ENCODE measurements at regions not wholly inside any gene's neighbourhood (a gene's known extent, or its start where the extent isn't known, plus 50 kb on each side); places are given as distances from the start of the nearest gene placed in this dataset.
"Not testable (repeated sequence)": the region's sequence is repeated elsewhere in the genome, so short reads cannot be mapped to it uniquely, and the experiment has no call there.

DNA sequence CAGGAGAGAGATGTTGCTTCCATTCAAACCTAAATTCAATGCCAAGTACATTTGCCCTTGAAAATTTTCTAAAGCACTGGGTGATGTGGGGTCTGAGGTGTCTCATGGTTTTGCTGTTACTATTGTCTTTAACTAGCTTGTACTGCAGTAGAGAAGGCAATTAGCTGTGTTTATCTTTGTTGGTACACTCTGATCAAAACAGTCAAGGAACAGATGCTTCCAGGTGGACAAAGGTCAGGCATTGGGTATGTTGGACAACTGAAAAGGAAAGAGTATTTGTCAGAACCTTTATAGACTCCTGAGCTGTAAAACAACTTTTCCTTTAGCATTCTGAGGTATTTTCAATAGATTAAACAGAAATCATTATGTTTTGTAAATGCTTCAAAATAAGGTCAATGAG lies 2228.7 kb upstream of the WWC1 start:
- DNase-seq: no peak

DNA sequence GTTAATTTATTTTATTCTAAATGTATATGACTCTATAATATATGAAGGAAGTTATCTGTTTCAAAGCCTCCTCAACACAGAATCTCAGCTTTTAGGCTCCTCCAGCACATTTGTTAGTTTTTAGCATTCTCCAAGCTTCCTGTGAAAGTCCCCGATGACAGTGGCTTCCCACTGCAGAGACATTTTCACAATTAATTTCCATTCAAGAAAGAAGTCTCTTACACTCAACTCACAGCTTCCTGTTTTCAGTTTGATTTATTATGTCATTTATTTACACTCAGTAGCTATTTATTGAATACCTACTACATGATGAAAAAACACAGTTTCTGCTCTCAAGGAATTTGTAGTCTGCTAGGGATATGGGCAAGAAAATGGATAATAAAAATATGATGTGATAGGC lies 2228.2 kb upstream of the WWC1 start:
- DNase-seq: no peak

DNA sequence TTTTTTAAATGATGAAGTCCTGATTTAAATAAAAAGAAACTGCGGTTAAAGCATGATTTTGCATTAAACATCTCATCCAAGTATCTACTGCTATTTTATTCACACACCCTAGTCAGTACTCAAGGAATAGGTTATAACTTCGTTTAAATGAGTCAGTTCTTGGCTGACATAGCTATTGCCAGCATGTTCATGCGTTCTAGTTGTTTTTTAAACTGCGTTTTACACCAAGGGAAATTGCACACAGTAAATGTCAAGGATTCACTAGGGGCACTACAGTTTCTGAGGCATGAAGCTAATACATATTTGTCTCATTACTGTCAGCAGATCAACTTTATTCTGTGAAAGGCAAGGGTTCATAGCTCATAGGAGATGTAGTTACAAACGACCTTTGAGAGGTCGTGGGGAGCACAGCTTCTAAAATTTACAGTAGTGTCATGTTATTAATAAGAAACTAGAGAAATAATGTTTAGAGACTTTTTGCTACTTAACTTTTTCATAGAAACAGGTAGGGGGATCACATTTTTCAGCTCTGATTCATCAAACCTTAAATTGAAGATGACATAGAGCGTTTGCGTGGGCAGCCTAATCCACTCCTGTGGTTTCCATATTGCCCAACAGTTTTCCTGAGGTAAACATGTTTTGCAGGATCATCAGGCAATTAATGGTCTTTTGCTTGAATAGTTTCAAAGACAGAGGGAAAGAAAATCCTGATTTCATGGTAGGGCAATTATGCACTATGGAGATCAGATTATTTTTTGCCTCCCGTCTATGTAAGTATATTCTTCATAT lies 2222.7 kb upstream of the WWC1 start:
- no peak for DNase-seq

DNA sequence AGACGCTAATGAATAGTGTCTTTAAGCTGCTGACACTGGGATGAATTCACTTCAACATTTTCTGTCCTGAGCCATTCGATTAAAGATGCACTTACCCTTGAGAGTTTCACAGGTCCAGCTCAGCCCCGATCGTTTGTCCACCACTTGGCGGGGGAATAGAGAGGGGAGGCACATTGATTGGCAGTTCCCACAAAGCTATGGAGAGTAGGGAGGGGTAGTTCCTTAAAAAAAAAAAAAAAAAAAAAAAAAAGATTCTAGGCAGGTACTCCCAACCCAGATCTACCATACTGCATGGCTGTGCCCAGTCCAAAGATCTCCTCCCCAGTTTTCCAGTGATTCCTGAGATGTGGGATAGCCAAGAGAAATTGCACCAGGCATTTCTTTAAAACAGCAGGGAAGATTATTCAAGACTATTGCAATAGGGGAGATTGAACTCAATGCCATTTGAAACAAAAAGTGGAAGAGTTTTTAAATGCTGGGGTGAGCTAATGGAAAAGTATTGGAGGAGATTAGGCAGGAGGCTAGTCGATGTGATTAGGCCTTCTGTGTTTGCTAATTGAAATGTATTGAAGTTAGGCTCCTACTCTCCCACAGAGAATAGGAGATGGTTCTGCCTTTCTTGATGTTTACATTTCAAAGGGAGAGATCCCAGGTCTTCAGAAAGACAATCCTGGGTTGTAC lies 2217.4 kb upstream of the WWC1 start:
- DNase-seq: no peak

DNA sequence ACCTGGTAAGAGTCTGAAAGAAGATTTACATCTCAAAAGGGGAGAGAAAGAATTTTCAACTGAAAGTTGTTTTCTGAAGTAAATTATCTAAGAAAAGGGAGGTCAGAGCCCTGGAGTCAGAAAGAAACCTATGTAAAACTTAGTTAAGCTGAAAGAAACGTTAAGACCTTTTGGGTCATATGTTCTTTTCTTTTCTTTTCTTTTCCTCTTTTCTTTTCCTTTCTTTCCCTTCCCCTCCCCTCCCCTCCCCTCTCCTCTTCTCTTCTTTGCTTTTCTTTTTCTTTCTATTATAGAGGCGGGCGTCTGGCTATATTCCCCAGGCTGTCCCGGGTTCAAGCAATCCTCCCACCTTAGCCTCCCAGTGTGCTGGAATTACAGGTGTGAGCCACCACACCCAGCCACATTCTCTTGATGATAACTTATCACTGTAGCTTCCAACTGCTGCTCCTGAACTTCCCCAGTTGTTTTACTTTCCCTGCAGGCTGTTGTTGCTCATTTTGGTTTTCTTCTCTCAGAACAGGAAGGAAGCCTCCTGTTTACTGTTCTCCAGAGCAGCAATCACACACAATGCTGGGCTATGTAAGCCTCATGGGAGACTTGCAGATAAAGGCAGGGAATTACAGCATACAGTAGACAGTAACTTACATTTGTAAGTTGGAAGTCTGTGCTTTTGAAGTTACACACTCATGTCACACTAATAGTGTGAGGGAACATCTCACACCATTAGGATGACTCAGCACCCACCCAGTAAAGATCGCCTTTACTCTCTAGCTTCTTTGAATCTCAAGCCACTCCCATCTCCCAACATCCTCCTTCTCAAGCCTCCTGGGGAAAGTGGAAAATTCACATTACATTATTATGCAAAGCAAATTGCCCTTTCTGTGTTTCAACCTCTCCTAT lies 2216.6 kb upstream of the WWC1 start:
- no peak for DNase-seq

DNA sequence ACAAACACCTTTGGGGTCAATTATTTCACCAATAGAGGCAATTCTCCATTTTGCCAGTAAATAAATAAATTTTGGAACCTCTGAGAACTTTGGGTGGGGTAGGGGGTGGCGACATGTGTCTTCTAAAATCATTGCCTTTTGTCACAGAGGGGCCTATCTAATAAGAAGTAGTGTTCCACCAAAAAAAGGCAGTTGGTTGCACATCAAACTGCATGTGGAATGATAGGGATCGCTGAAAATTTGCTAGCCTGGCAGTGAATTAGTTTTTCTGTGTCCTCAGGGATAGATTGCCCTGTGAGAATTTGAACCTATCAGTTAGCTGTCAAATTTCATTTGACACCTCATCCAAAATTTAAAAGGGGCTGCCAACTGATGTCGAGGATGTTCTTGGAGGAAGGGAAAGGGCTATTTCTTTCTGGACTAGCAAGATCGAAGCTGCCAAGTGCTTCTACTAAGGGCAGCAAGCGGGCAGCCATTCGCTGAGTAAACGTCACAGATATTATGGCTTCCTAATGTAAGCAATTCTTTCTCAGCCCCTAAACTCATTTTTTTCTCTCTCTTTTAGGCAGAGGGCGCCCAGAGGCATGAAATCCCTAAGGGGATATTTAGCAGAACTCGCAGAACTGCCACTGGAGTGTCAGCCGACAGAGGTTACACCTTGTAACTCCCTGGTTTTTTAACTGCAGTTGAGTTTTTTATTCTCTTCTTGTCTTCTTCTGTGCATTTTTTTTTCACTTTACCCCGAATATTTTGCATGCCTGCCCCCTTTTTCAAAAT lies 2208.1 kb upstream of the WWC1 start:
- no peak for DNase-seq

DNA sequence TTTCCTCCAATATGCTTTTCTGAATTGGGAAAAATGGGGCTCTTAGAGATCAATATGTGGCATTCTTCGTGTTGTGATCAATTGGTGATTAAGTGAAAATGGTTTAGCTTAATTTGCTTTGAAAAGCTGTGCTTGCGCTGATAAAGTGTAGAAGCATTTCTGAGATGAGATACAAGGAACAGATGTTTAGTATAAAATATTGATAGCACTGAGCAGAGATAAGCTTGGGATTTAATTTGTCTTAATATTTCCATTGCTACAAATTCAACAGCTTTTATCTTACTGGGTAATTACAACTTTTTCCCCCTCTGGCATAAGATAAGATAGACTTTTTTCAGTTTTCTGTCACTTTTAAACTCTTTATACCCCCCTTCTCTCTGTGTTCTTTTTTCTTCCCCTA lies 2204.9 kb upstream of the WWC1 start:
- no peak for DNase-seq

DNA sequence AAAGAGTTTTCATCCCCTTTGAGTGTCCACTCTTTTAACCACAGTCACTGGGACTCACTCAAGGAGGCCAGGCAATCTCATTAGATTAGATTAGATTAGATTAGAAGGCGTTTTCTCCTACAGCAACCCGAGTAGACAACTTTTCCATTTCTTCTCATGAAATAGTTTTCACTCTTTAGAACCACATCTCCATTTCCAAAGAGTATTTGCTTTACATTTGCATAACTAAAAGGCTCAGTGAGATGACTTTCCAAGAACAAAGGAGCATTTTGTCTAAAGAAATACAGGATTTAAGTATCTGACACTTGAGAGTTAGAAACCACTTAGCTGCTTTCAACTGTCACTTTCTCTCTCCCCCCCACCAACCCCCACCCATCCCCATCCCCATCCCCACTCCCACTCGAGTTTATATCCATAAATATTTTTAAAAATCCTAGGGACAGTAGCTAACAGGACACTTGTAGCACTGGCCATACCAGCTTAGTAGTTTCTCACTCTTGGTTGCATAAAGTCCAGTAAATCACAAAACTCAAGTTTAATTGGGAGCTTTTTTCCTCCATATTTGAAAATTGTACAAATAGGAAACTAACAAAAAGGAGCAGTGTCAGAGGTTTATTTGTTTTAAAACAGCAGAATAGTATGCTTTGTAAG lies 2202.9 kb upstream of the WWC1 start:
- no peak for DNase-seq

DNA sequence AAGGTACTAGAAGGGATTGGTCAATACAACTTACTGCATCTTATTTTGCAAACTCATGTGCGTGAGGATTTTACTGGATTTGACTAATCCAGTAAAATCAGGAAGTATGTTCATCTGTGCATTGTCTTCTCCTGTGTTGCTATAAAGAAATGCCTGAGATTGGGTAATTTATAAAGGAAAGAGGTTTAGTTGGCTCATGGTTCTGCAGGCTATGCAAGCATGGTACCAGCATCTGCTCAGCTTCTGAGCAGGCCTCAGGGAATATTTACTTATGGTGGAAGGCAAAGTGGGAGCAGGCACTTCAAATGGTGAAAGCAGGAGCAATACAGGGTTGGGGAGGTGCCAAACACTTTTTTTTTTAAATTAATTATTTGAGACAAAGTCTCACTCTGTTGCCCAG lies 2199.5 kb upstream of the WWC1 start:
- DNase-seq: no peak

DNA sequence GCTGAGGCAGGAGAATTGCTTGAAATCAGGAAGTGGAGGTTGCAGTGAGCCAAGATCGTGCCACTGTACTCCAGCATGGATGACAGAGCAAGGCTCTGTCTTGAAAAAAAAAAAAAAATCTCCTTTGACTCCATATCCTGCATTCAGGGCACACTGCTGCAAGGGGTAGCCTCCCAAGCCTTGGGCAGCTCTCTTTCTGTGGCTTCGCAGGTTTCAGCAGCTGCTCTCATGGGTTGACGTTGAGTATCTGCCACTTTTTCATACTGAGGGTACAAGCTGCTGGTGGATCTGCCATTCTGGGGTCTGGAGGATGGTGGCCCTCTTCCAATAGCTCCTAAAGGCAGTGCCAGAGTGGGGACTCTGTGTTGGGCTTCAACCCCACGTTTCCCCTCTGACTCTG lies 2198.1 kb upstream of the WWC1 start:
- no peak for DNase-seq

DNA sequence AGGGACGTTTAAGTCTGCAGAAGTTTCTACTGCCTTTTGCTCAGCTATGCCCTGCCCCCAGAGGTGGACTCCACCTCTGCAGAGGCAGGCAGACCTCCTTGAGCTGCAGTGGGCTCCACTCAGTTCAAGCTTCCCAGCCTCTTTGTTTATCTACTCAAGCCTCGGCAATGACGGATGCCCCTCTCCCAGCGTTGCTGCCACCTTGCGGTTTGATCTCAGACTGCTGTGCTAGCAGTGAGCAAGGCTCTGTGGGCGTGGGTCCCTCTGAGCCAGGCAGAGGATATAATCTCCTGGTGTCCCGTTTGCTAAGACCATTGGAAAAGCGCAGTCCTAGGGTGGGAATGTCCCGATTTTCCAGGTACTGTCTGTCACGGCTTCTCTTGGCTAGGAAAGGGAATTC lies 2188.5 kb upstream of the WWC1 start:
- DNase-seq: no peak

DNA sequence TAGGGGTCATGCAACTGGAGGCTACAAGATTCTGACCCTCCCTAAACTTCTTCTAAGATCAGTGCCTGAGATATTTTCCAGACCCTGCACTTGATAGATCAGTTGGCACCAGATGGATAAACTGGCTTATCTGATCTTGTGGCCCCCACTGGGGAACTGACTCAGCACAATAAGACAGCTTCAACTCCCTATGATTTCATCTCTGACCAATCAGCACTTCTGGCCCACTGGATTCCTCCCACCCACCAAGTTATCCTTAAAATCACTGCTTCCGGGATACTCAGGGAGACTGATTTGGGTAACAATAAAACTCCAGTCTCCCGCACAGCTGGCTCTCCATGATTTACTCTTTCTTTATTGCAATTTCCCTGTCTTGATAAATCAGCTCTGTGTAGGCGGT lies 2180.4 kb upstream of the WWC1 start:
- DNase-seq: no peak

DNA sequence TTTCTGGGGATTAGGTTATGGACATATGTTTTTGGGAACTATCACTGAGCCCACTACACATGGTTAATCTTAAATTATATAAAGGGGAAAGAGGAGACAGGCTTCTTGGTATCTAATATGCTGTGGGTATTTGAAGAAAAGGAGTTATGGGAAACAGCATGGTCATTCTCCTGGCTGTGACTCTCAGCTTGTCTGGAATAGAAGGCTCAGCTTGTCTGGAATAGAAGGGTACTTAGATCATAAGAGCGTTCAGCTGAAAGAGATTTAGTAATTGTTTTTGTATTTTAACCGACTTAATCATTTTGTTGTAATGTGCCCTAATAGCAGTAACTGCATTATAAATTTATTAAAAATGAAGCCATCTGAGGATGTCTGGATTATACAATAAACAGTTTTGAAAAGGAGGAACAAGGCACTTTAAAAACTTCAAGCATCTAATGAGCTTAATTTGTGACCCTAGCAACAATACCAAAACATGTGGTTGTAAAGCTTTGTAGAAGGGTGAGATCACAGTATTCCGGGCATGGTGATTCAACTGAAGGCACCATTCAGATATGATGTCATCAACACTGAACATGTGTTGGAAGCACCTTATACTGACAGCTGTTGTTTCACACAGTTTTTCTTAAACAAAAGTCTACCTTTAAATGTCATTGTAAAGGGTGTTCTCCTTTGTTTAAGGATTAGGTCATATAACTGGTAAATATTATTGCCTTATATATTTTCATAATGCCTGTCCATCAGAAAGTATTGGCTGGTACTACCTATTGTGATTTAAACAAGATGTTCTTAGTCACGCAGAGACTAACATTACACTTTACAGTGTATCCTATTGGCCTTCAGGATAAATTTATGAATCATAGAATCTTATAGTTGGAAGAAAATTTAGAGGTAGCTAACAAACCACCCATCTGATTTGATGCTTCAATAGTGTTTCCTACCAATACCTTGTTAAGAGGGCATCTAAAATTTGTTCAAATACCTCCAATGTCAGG lies 2174.1 kb upstream of the WWC1 start:
- DNase-seq: no peak

DNA sequence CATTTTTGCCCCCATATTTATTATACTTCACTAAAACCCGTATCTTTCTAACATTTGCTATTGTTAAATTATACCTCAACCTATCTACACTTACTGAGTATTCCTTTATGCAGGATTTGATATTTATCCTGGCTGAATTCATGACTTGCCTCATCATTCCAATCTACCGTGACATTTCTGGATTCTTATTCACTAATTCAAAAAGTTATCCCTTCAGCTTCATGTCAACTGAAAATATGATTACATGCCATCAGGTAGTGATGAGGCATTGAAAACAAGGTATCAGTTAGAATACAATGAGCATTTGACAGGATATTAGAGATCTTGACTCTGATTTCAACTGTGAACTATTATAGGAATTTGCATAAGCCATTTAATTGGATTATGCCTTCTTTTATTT lies 2171.9 kb upstream of the WWC1 start:
- no peak for DNase-seq

DNA sequence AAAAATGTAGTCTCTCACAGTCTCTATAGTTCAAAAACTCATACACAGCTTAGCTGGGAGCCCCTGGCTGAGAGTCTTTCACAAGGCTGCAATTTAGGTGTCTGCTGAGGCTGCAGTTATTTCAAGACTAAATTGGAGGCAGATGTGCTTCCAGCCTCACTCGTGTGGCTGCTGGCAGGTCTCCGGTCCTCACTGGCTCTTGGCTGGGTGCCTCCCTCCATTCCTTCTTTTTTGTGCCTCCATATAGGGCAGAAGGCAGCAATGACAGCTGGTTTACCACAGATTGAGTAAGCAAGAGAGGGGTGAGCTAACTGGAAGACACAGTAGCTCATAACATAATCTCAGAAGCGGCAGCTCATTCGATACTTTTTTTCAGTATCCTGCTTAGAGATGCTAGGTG lies 2167.7 kb upstream of the WWC1 start:
- DNase-seq: no peak

DNA sequence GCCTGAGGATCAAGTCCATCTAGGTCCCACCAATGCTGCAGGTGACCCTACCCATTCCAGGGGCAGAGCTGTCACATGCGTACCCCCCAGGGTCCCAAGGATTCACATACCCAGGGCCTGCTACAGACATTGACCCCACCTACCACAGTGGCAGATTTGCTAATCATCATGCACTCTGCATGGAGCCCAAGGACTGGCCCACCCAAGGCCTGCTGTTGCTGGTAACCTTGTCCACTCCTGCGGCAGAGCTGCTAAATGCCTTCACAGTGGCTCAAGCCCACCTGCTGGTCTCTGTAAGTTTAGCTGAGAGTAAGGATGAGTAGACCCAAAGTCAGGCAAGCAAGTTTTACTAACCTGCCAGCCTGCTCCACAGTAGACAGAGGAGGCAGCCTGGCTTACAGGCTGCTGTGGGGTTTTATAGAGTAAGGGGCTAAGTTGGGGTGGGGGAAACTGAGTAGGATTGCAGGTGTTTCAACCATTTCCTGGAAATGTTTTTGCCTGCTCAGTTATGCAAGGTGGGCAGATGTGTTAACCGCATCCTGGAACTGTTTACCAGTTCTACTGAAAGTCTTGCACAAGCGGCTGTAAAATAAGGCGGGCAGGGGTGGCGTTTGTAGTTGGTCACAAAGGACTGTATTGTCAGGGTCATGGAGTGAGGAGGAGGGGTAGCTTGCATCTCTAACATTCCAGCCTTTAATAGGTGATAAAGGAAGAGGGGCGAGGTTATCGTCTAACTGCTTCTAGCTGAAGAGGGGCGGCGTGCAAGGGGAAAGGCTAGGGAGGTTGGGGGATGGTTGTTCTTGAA lies 2163.5 kb upstream of the WWC1 start:
- DNase-seq: no peak

DNA sequence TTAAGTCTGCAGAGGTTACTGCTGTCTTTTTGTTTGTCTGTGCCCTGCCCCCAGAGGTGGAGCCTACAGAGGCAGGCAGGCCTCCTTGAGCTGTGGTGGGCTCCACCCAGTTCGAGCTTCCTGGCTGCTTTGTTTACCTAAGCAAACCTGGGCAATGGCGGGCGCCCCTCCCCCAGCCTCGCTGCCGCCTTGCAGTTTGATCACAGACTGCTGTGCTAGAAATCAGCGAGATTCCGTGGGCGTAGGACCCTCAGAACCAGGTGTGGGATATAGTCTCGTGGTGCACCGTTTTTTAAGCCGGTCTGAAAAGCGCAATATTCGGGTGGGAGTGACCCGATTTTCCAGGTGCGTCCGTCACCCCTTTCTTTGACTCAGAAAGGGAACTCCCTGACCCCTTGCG lies 2146.3 kb upstream of the WWC1 start:
- not testable (repeated sequence) for DNase-seq

DNA sequence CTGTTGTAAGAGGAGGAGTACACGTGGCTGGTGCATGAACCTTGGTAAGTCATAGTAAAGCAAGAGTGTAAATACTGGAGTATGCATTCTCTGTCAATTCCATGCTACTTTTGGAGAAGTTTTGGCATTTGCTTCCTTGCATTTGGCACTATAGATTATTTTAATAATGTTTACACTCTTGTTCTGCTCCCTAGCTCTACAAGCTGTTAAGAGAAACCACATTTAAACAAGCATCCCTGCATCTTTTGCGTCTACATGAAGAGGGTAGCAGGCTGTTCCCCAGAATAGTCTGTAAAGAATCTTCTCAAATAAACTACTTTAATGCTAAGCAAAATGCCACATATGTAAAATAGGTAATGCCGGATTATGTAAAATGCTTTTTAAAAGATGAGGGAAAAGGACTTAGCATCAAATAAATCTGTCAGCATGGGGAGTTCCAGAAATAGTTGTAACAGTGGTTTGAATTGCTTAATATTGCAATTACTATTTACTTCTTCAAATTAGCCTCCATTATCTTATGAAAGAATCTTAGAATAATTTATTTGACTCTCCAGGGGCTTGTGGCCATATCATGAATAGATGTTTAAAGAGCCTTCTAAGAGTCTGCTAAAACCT lies 2127.3 kb upstream of the WWC1 start:
- DNase-seq: no peak

DNA sequence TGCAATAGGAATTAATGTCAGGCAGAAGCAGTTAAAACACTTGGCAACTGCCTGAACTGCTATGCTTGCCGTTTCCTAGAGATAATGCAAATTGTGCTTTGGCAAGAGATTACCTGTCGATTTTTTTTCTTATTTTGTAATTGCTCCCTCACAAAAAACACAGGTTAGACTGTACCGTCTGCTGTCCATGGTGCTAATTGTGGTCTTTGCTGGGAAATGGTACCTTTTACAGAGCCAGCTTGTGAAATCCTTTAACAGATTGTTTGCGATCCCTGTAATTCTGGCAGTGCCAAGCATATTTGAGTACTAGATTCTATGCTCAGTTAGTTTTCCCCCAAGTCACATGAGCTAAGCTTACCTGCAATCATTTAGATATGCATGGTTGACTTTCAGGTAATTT lies 2125.8 kb upstream of the WWC1 start:
- no peak for DNase-seq

DNA sequence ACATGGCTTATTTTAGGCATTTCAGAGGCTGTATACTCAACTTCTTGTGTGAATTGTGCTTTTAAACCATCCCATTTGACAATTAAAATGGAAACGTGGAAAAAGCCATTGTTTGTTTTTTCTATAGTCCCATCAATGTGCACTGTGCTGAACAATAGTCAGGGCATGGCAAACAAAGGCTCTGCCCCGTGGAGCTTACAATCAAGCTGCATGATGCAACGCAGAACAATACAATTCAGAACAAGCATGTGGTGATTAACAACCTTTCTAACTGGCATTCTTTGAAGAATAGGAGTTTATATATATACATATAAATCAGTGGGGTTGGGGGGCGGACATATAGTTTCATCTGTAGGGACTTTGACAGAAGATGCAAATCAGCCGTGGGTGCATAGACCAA lies 2125.4 kb upstream of the WWC1 start:
- DNase-seq: no peak
